ENCODE measurements at regions not wholly inside any gene's neighbourhood (a gene's known extent, or its start where the extent isn't known, plus 50 kb on each side); places are given as distances from the start of the nearest gene placed in this dataset.

GRCh38 chr13:64020126-64020525 is 2604.5 kb upstream of the PCDH20 start:
- FAIRE-seq (no peak), ATAC-seq (no peak), DNase-seq (no peak)
- Histone ChIP-seq H3K36me3 (no peaks in the 10 kb centered on the region), H3K4me1 (no peaks in the 10 kb centered on the region), H3K27me3 (no peaks in the 10 kb centered on the region), H3K4me3 (no peak overlapping the region), H3K27ac (no peak overlapping the region), H3K9me3 (no peaks in the 10 kb centered on the region)
- whole genome bisulfite sequencing, 2 donors: 32 to 57% methylated on average over 2 of the region's 2 CpGs
- TF ChIP-seq, protein P1, sequence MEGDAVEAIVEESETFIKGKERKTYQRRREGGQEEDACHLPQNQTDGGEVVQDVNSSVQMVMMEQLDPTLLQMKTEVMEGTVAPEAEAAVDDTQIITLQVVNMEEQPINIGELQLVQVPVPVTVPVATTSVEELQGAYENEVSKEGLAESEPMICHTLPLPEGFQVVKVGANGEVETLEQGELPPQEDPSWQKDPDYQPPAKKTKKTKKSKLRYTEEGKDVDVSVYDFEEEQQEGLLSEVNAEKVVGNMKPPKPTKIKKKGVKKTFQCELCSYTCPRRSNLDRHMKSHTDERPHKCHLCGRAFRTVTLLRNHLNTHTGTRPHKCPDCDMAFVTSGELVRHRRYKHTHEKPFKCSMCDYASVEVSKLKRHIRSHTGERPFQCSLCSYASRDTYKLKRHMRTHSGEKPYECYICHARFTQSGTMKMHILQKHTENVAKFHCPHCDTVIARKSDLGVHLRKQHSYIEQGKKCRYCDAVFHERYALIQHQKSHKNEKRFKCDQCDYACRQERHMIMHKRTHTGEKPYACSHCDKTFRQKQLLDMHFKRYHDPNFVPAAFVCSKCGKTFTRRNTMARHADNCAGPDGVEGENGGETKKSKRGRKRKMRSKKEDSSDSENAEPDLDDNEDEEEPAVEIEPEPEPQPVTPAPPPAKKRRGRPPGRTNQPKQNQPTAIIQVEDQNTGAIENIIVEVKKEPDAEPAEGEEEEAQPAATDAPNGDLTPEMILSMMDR (IDR thresholded peaks at IDR 0.05): no peak
- intact Hi-C loops (cut with DNase I): no loop called here

DNA sequence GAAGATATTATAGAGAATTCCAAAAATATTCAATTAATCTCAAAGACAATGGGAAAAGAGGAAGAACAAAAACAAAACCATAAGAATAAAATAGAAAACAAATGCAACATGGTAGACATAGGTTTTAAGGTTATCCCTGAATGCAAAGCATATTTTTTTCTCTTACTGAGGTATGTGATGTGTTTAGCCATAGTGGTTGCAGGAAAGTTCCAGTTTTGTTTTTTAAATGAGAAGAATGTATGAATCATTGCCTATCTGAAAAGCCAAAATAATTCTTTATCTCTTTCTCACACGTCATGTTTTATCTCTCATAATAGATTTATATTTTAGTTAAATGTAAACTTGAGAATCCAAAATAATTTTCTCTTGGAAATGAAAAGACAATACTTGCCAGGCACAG is 2591.7 kb upstream of the PCDH20 start:
- no peak for ATAC-seq
- WGBS, 2 donors: 16 to 21% methylated on average over 1 of the region's 1 CpG
- TF ChIP-seq, protein P1 (IDR thresholded peaks at IDR 0.05): no peak
- no peaks in the 10 kb centered on the region for H3K36me3 ChIP-seq
- intact Hi-C loops (cut with DNase I): no loop called here
- no peaks in the 10 kb centered on the region for H3K27me3 ChIP-seq
- H3K4me1 ChIP-seq: no peaks in the 10 kb centered on the region
- no peak for FAIRE-seq
- DNase-seq: no peak
- no peak overlapping the region for H3K4me3 ChIP-seq
- no peak overlapping the region for H3K27ac ChIP-seq
- no peaks in the 10 kb centered on the region for H3K9me3 ChIP-seq

DNA sequence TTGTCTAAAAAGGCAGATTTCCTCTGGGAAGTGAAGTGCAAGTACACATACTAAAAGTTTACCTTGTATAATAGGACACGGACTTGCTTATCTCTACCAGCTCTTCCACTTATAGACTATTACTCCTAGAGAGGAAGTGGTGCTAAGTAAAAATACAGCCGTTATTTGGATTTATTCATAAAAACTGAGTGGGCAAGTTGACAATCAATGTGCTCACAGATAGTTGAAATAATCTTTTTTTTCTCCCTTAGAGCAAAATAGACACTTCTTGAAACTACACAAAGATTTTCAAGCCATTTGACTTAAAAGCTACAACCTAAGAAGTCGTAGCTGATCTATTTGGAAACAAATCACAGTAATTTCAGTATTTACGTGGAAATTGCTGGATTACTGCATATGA is 2584.7 kb upstream of the PCDH20 start:
- FAIRE-seq: no peak

GRCh38 chr13:63999614-64000305 is 2584.1 kb upstream of the PCDH20 start:
- Histone ChIP-seq H3K9me3 (no peaks in the 10 kb centered on the region), H3K27ac (no peak overlapping the region), H3K4me1 (no peaks in the 10 kb centered on the region), H3K27me3 (no peaks in the 10 kb centered on the region), H3K36me3 (no peaks in the 10 kb centered on the region), H3K4me3 (no peak overlapping the region)
- TF ChIP-seq, protein P1 (IDR thresholded peaks at IDR 0.05): no peak
- intact Hi-C loops (cut with DNase I): no loop called here
- DNase-seq (no peak), FAIRE-seq (no peak), ATAC-seq (peak in 1 of 4 donors; percentile 16)
- 76 to 84% methylated on average over 3 of the region's 3 CpGs for WGBS, 2 donors

More for the DNA sequence above, 2584.7 kb upstream of the PCDH20 start:
- Histone ChIP-seq H3K36me3 (no peaks in the 10 kb centered on the region), H3K9me3 (no peaks in the 10 kb centered on the region), H3K4me1 (no peaks in the 10 kb centered on the region), H3K27me3 (no peaks in the 10 kb centered on the region), H3K4me3 (no peak overlapping the region), H3K27ac (no peak overlapping the region)
- DNase-seq (no peak), ATAC-seq (peak in 1 of 4 donors; percentile 25)
- 46 to 60% methylated on average over 4 of the region's 4 CpGs for WGBS, 2 donors
- intact Hi-C loops (cut with DNase I): no loop called here
- TF ChIP-seq, protein P1 (IDR thresholded peaks at IDR 0.05): no peak

DNA sequence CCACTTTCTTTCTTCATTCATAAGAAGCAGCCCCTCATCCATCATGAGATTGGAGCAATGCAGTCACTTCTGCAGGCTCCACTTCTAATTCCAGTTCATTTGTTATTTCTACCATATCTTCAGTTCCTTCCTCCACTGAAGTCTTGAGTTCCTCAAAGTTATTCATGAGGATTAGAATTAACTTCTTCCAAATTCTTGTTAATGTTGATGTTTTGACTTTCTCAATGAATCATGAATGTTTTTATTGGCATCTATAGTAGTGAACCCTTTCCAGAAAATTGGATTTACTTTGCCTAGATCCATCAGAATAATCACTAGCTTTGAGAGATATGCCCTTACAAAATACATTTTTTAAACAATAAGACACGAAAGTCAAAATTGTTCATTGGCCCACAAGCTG is 2567.7 kb upstream of the PCDH20 start:
- intact Hi-C loops (cut with DNase I): no loop called here
- no peak for ATAC-seq
- DNase-seq: no peak
- H3K4me3 ChIP-seq: no peak overlapping the region
- WGBS, 2 donors: 41 to 67% methylated on average over 1 of the region's 1 CpG
- H3K4me1 ChIP-seq: no peaks in the 10 kb centered on the region
- TF ChIP-seq, protein P1 (IDR thresholded peaks at IDR 0.05): no peak
- no peak overlapping the region for H3K27ac ChIP-seq
- H3K36me3 ChIP-seq: no peaks in the 10 kb centered on the region
- H3K9me3 ChIP-seq: no peaks in the 10 kb centered on the region
- no peaks in the 10 kb centered on the region for H3K27me3 ChIP-seq
- FAIRE-seq: no peak

Measured in pancreas (tissue), 10 donors.